Astrocyte (in vitro differentiated cells and primary cell): ENCODE measurements at regions not wholly inside any gene's neighbourhood (a gene's known extent, or its start where the extent isn't known, plus 50 kb on each side); places are given as distances from the start of the nearest gene placed in this dataset.

Experiments used
- CTCF ChIP-seq: IDR thresholded peaks from 2 replicates; pipeline ENCODE4 v1.5.1; 2011; ENCODE audit warnings: low read depth, mild to moderate bottlenecking, inconsistent platforms, low read length, moderate library complexity; ENCODE audit not compliant: insufficient read depth
- EZH2 ChIP-seq: IDR thresholded peaks from 2 replicates; pipeline ENCODE4 v1.6.1; 2012; ENCODE audit warnings: mild to moderate bottlenecking, low read length, inconsistent platforms; ENCODE audit not compliant: insufficient read depth

GRCh38 chr1:218878369-218878768 lies 295.3 kb upstream of the LYPLAL1 start:
- TF ChIP-seq CTCF (no peak), EZH2 (no peak)
